ENCODE measurements at regions not wholly inside any gene's neighbourhood (a gene's known extent, or its start where the extent isn't known, plus 50 kb on each side); places are given as distances from the start of the nearest gene placed in this dataset.

- no peak for DNase-seq
- TF ChIP-seq CTCF (IDR thresholded peaks at IDR 0.05; ENCODE audit: low read depth, low read length), result no peak
- no peaks in the 10 kb centered on the region for H3K9me3 ChIP-seq (ENCODE audit: severe bottlenecking)
- no peak overlapping the region for H3K27ac ChIP-seq
- H3K36me3 ChIP-seq, result no peaks in the 10 kb centered on the region
- H3K4me3 ChIP-seq (ENCODE audit: low read depth, low read length), result no peak overlapping the region
- peaks cover 36% of the 10 kb centered on the region for H3K27me3 ChIP-seq (ENCODE audit: insufficient read depth, low read depth, severe bottlenecking)
These were observed 50.5 kb upstream of the FAM47C start for GRCh38 chrX:36957425-36958328.

Data from WERI-Rb-1 (cell line).